H9 (cell line): ENCODE measurements at regions not wholly inside any gene's neighbourhood (a gene's known extent, or its start where the extent isn't known, plus 50 kb on each side); places are given as distances from the start of the nearest gene placed in this dataset.
A peak's percentile ranks its signal among the peaks of the same experiment; 100 is the strongest.
"Not testable (repeated sequence)": the region's sequence is repeated elsewhere in the genome, so short reads cannot be mapped to it uniquely, and the experiment has no call there.

Experiments used
- DNase-seq: peaks from one replicate; pipeline ENCODE4 v3.0.0-alpha.2; 2017
- H2AFZ ChIP-seq: one replicate; pipeline ENCODE4 v1.6.1; 2013; ENCODE audit warnings: mild to moderate bottlenecking, low read length, control low read depth, moderate library complexity
- H2AK5ac ChIP-seq: 2 replicates; pipeline ENCODE4 v1.6.1; 2013; ENCODE audit warnings: low read length, control low read depth, mixed read lengths; ENCODE audit not compliant: insufficient read length
- H2BK120ac ChIP-seq: one replicate; pipeline ENCODE4 v1.6.1; 2013; ENCODE audit warnings: low read depth, mild to moderate bottlenecking, low read length, control low read depth, inconsistent platforms; ENCODE audit not compliant: poor library complexity, severe bottlenecking
- H2BK12ac ChIP-seq: 2 replicates; pipeline ENCODE4 v1.6.1; 2013; ENCODE audit warnings: low read length, control low read depth, mixed read lengths, low read depth; ENCODE audit not compliant: insufficient read length
- H2BK15ac ChIP-seq: 2 replicates; pipeline ENCODE4 v1.6.1; 2013; ENCODE audit warnings: low read depth, low read length, control low read depth
- H2BK20ac ChIP-seq: one replicate; pipeline ENCODE4 v1.6.1; 2013; ENCODE audit warnings: low read depth, mild to moderate bottlenecking, low read length, control low read depth, inconsistent platforms; ENCODE audit not compliant: poor library complexity, severe bottlenecking
- H2BK5ac ChIP-seq: 2 replicates; pipeline ENCODE4 v1.6.1; 2013; ENCODE audit warnings: low read length, control low read depth, mixed read lengths; ENCODE audit not compliant: insufficient read length
- H3K14ac ChIP-seq: 2 replicates; pipeline ENCODE4 v1.6.1; 2013; ENCODE audit warnings: low read length, control low read depth; ENCODE audit not compliant: insufficient read depth
- H3K18ac ChIP-seq: 2 replicates; pipeline ENCODE4 v1.6.1; 2013; ENCODE audit warnings: low read depth, mild to moderate bottlenecking, mixed read lengths, low read length, control low read depth; ENCODE audit not compliant: insufficient read length
- H3K23ac ChIP-seq: 2 replicates; pipeline ENCODE4 v1.6.1; 2013; ENCODE audit warnings: low read length, control low read depth, mixed read lengths, low read depth; ENCODE audit not compliant: insufficient read length
- H3K23me2 ChIP-seq: 2 replicates; pipeline ENCODE4 v1.6.1; 2013; ENCODE audit warnings: low read depth, mild to moderate bottlenecking, mixed read lengths, low read length, control low read depth; ENCODE audit not compliant: insufficient read length, poor library complexity, severe bottlenecking
- H3K27ac ChIP-seq: 2 replicates; pipeline ENCODE4 v1.5.1; 2013; ENCODE audit warnings: low read length, control low read depth, mixed read lengths, low read depth; ENCODE audit not compliant: insufficient read length
- H3K27me3 ChIP-seq: 2 replicates; pipeline ENCODE4 v1.6.1; 2013; ENCODE audit warnings: low read length, control low read depth, inconsistent platforms; ENCODE audit not compliant: insufficient read depth
- H3K4ac ChIP-seq: 2 replicates; pipeline ENCODE4 v1.6.1; 2013; ENCODE audit warnings: low read depth, mild to moderate bottlenecking, control low read depth, inconsistent platforms, low read length, moderate library complexity
- H3K4me1 ChIP-seq: 2 replicates; pipeline ENCODE4 v1.6.1; 2013; ENCODE audit warnings: low read length, control low read depth, inconsistent platforms; ENCODE audit not compliant: insufficient read depth
- H3K4me2 ChIP-seq: 2 replicates; pipeline ENCODE4 v1.6.1; 2013; ENCODE audit warnings: low read length, control low read depth, mixed read lengths; ENCODE audit not compliant: insufficient read length, insufficient read depth
- H3K56ac ChIP-seq: 2 replicates; pipeline ENCODE4 v1.6.1; 2013; ENCODE audit warnings: low read depth, mild to moderate bottlenecking, mixed read lengths, low read length, control low read depth; ENCODE audit not compliant: insufficient read length
- H3K79me1 ChIP-seq: 2 replicates; pipeline ENCODE4 v1.6.1; 2013; ENCODE audit warnings: low read depth, mild to moderate bottlenecking, moderate library complexity, low read length, control low read depth, inconsistent platforms; ENCODE audit not compliant: insufficient read depth, poor library complexity, severe bottlenecking
- H3K79me2 ChIP-seq: 2 replicates; pipeline ENCODE4 v1.6.1; 2013; ENCODE audit warnings: low read length, control low read depth, inconsistent platforms; ENCODE audit not compliant: insufficient read depth
- H3K9ac ChIP-seq: 2 replicates; pipeline ENCODE4 v1.6.1; 2013; ENCODE audit warnings: low read length, control low read depth, mixed read lengths; ENCODE audit not compliant: insufficient read length; ENCODE audit errors: extremely low read depth
- H3K9me3 ChIP-seq: one replicate; pipeline ENCODE4 v1.6.1; 2013; ENCODE audit warnings: low read depth, low read length, inconsistent platforms; ENCODE audit not compliant: control insufficient read depth
- H3T11ph ChIP-seq: one replicate; pipeline ENCODE4 v1.6.1; 2013; ENCODE audit warnings: mild to moderate bottlenecking, low read length, control low read depth, inconsistent platforms
- H4K20me1 ChIP-seq: one replicate; pipeline ENCODE4 v1.6.1; 2013; ENCODE audit not compliant: control insufficient read depth, insufficient read length, insufficient read depth
- H4K5ac ChIP-seq: 2 replicates; pipeline ENCODE4 v1.6.1; 2013; ENCODE audit warnings: low read depth, mild to moderate bottlenecking, mixed read lengths, low read length, control low read depth; ENCODE audit not compliant: insufficient read length
- H4K8ac ChIP-seq: replicated peaks from 2 replicates; pipeline ENCODE4 v1.6.1; 2013; ENCODE audit warnings: low read length, control low read depth, mixed read lengths, low read depth; ENCODE audit not compliant: insufficient read length
- H4K91ac ChIP-seq: 2 replicates; pipeline ENCODE4 v1.6.1; 2013; ENCODE audit warnings: low read depth, mild to moderate bottlenecking, moderate library complexity, mixed read lengths, low read length, control low read depth; ENCODE audit not compliant: insufficient read length
- H3K27ac Mint-ChIP-seq, 3 experiments: 2 replicates in 2 of 3; 3 replicates in 1 of 3; pipeline ENCODE4 v1.8.0; 2020 to 2021; ENCODE audit warnings: mixed read lengths in 3 of 3, mild to moderate bottlenecking in 1 of 3, moderate library complexity in 1 of 3
- H3K27me3 Mint-ChIP-seq: 2 replicates; pipeline ENCODE4 v1.8.0; 2021; ENCODE audit warnings: low read depth, mild to moderate bottlenecking, moderate library complexity, mixed read lengths
- H3K36me3 Mint-ChIP-seq, 3 experiments: 2 replicates in 2 of 3; 3 replicates in 1 of 3; pipeline ENCODE4 v1.8.0; 2020 to 2021; ENCODE audit warnings: low read depth in 3 of 3, mixed read lengths in 3 of 3; ENCODE audit not compliant: insufficient read depth in 1 of 3
- H3K4me1 Mint-ChIP-seq, 2 experiments: 2 replicates each; pipeline ENCODE4 v1.8.0; 2020; ENCODE audit warnings: mixed read lengths in 2 of 2
- H3K4me3 Mint-ChIP-seq, 2 experiments: 2 replicates in 1 of 2; 3 replicates in 1 of 2; pipeline ENCODE4 v1.8.0; 2020 to 2021; ENCODE audit warnings: mild to moderate bottlenecking in 2 of 2, mixed read lengths in 2 of 2, moderate library complexity in 1 of 2
- H3K9me3 Mint-ChIP-seq, 2 experiments: 2 replicates in 1 of 2; 3 replicates in 1 of 2; pipeline ENCODE4 v1.8.0; 2020; ENCODE audit warnings: mild to moderate bottlenecking in 2 of 2, mixed read lengths in 2 of 2, moderate library complexity in 1 of 2
- CTCF ChIP-seq: fragments of 200-600 bp; sonication (generic); conservative IDR thresholded peaks from 3 replicates; pipeline ENCODE4 v1.8.0; 2021; ENCODE audit warnings: antibody characterized with exemption, mild to moderate bottlenecking
- WGBS: extraction: QIAGEN DNeasy Blood & Tissue Kit; methylation state at CpG from one replicate; pipeline ENCODE4 v1.1.7; 2013; ENCODE audit warnings: missing lambda C conversion rate, low lambda C conversion rate, mixed read lengths; ENCODE audit not compliant: insufficient read length; ENCODE audit errors: extremely low coverage; 5-methylcytosine and 5-hydroxymethylcytosine counted together

GRCh38 chr20:28625112-28625511, 2632.4 kb upstream of the DEFB115 start:
- H3K4me3 Mint-ChIP-seq, H4K5ac ChIP-seq, H2AFZ ChIP-seq, H4K20me1 ChIP-seq, H3K18ac ChIP-seq, H4K8ac ChIP-seq, H3K4ac ChIP-seq, H2BK12ac ChIP-seq, H3K27me3 ChIP-seq, H2BK5ac ChIP-seq, H3K56ac ChIP-seq, H2BK20ac ChIP-seq, H3T11ph ChIP-seq, H2AK5ac ChIP-seq, H4K91ac ChIP-seq, H3K4me2 ChIP-seq, H3K79me2 ChIP-seq, H2BK15ac ChIP-seq, DNase-seq, H3K23ac ChIP-seq, H3K9ac ChIP-seq, H3K79me1 ChIP-seq, H3K4me1 Mint-ChIP-seq, H3K27ac Mint-ChIP-seq, H3K27ac ChIP-seq, H2BK120ac ChIP-seq, H3K23me2 ChIP-seq, H3K4me1 ChIP-seq, H3K14ac ChIP-seq, H3K27me3 Mint-ChIP-seq: not testable (repeated sequence)
- TF ChIP-seq CTCF = peak; percentile 20; the same call in 1 of the 3 replicates
- Mint-ChIP-seq H3K9me3 (peaks cover 85 to 87% of the 10 kb centered on the region in 2 experiments), H3K36me3 (peaks cover 8 to 32% (median 12%) of the 10 kb centered on the region in 3 experiments; a peak in 6 of 7 replicates)
- WGBS = no CpG with 5 or more reads among the region's 2 CpGs
- H3K9me3 ChIP-seq = peaks cover 44% of the 10 kb centered on the region

GRCh38 chr20:28640831-28641230, 2616.6 kb upstream of the DEFB115 start:
- H3K4ac ChIP-seq, H3K79me2 ChIP-seq, H2BK12ac ChIP-seq, H2BK20ac ChIP-seq, H2BK15ac ChIP-seq, H2AFZ ChIP-seq, H3K79me1 ChIP-seq, H3K27ac ChIP-seq, H2AK5ac ChIP-seq, H4K91ac ChIP-seq, DNase-seq, H3K4me2 ChIP-seq, H4K20me1 ChIP-seq, H4K8ac ChIP-seq, H3K56ac ChIP-seq, H3K4me1 ChIP-seq, H3K27me3 ChIP-seq, H4K5ac ChIP-seq, H3K14ac ChIP-seq, H2BK120ac ChIP-seq, H2BK5ac ChIP-seq, H3T11ph ChIP-seq, H3K18ac ChIP-seq, H3K27ac Mint-ChIP-seq, H3K4me3 Mint-ChIP-seq, H3K23ac ChIP-seq, H3K23me2 ChIP-seq, H3K9ac ChIP-seq, H3K4me1 Mint-ChIP-seq, H3K27me3 Mint-ChIP-seq: not testable (repeated sequence)
- Mint-ChIP-seq H3K9me3 (peaks cover 59% of the 10 kb centered on the region in 2 experiments), H3K36me3 (peaks cover 0 to 16% (median 15%) of the 10 kb centered on the region in 3 experiments; a peak in 6 of 7 replicates)
- 93% methylated on average over 2 of the region's 2 CpGs for WGBS
- H3K9me3 ChIP-seq = peaks cover 15% of the 10 kb centered on the region
